IMR-90 (cell line): ENCODE measurements at regions not wholly inside any gene's neighbourhood (a gene's known extent, or its start where the extent isn't known, plus 50 kb on each side); places are given as distances from the start of the nearest gene placed in this dataset.

Experiments used
- ATAC-seq: fragments of 200-7000 bp; cut with Tn5 transposase; 2 replicates; pipeline ENCODE4 v1.9.1; 2020; ENCODE audit warnings: low read depth, mild to moderate bottlenecking, moderate library complexity
- BruUV-seq: library from RNA; stranded (reverse); fragments of 400-500 nt; replicated peaks from 2 replicates; lab custom pipeline; 2021; lab: Mats Ljungman, UMichigan
- CTCF ChIA-PET: fragments of 300-600 bp; formaldehyde crosslinking; extraction: SDS; loops from one replicate; lab custom pipeline; 2021; ENCODE audit warnings: antibody characterized with exemption; lab: Yijun Ruan, JAX
- POLR2A ChIA-PET: fragments of 300-600 bp; sonication (Branson Sonifier 250); formaldehyde crosslinking; loops from one replicate; lab custom pipeline; 2022; ENCODE audit warnings: antibody characterized with exemption; ENCODE audit not compliant: unreplicated experiment; lab: Charles Lee
- DNase-seq: peaks from one replicate; pipeline ENCODE4 v3.0.0; 2013
- H2AFZ ChIP-seq: replicated peaks from 2 replicates; pipeline ENCODE3; 2013; ENCODE audit warnings: low read length, mild to moderate bottlenecking; ENCODE audit not compliant: poor library complexity
- H2AK5ac ChIP-seq: 2 replicates; pipeline ENCODE4 v1.6.1; 2013; ENCODE audit warnings: low read depth, low read length, inconsistent platforms
- H2AK9ac ChIP-seq: replicated peaks from 2 replicates; pipeline ENCODE3; 2013; ENCODE audit warnings: mild to moderate bottlenecking, low read depth, low read length, moderate library complexity; ENCODE audit not compliant: poor library complexity
- H2BK120ac ChIP-seq: 2 replicates; pipeline ENCODE4 v1.6.1; 2013; ENCODE audit warnings: low read depth, low read length, inconsistent platforms
- H2BK15ac ChIP-seq: 3 replicates; pipeline ENCODE4 v1.6.1; 2013; ENCODE audit warnings: low read depth, low read length, inconsistent platforms
- H2BK20ac ChIP-seq: 2 replicates; pipeline ENCODE4 v1.6.1; 2013; ENCODE audit warnings: low read depth, mild to moderate bottlenecking, inconsistent platforms, low read length, moderate library complexity
- H2BK5ac ChIP-seq: 2 replicates; pipeline ENCODE4 v1.6.1; 2013; ENCODE audit warnings: mild to moderate bottlenecking, low read depth, low read length, inconsistent platforms; ENCODE audit not compliant: poor library complexity, severe bottlenecking
- H3K14ac ChIP-seq: replicated peaks from 2 replicates; pipeline ENCODE4 v1.6.1; 2013; ENCODE audit warnings: low read depth, low read length, inconsistent platforms
- H3K18ac ChIP-seq: 2 replicates; pipeline ENCODE4 v1.6.1; 2013; ENCODE audit warnings: low read depth, low read length, control low read depth
- H3K23ac ChIP-seq: 2 replicates; pipeline ENCODE4 v1.6.1; 2013; ENCODE audit warnings: low read depth, low read length, inconsistent platforms
- H3K27ac ChIP-seq: 2 replicates; pipeline ENCODE4 v1.5.1; 2013; ENCODE audit warnings: mild to moderate bottlenecking, control low read depth, low read length; ENCODE audit not compliant: insufficient read depth
- H3K27me3 ChIP-seq: 2 replicates; pipeline ENCODE4 v1.6.1; 2013; ENCODE audit warnings: low read length; ENCODE audit not compliant: control insufficient read depth, insufficient read depth
- H3K36me3 ChIP-seq: 2 replicates; pipeline ENCODE4 v1.6.1; 2013; ENCODE audit warnings: low read length, mixed read lengths; ENCODE audit not compliant: control insufficient read depth, insufficient read depth
- H3K4ac ChIP-seq: 2 replicates; pipeline ENCODE4 v1.6.1; 2013; ENCODE audit warnings: low read depth, low read length, inconsistent platforms
- H3K4me1 ChIP-seq: 2 replicates; pipeline ENCODE4 v1.6.1; 2013; ENCODE audit warnings: low read length, mixed read lengths; ENCODE audit not compliant: control insufficient read depth, insufficient read depth
- H3K4me2 ChIP-seq: 2 replicates; pipeline ENCODE4 v1.6.1; 2013; ENCODE audit warnings: low read depth, mild to moderate bottlenecking, control low read depth, low read length, moderate library complexity
- H3K4me3 ChIP-seq: 2 replicates; pipeline ENCODE4 v1.5.1; 2013; ENCODE audit warnings: low read depth, mild to moderate bottlenecking, control low read depth, low read length, moderate library complexity; ENCODE audit not compliant: insufficient read depth
- H3K56ac ChIP-seq: 2 replicates; pipeline ENCODE4 v1.6.1; 2013; ENCODE audit warnings: low read length, inconsistent platforms; ENCODE audit not compliant: insufficient read depth; ENCODE audit errors: extremely low read depth
- H3K79me1 ChIP-seq, 2 experiments: 2 replicates each; pipeline ENCODE4 v1.6.1; 2013; ENCODE audit warnings: low read length in 2 of 2, inconsistent platforms in 1 of 2, low read depth in 1 of 2
- H3K9ac ChIP-seq: 2 replicates; pipeline ENCODE4 v1.6.1; 2013; ENCODE audit warnings: low read depth, low read length, control low read depth
- H3K9me1 ChIP-seq: 2 replicates; pipeline ENCODE4 v1.6.1; 2013; ENCODE audit warnings: low read length, inconsistent platforms; ENCODE audit not compliant: insufficient read depth
- H3K9me3 ChIP-seq: 2 replicates; pipeline ENCODE4 v1.6.1; 2013; ENCODE audit warnings: low read length; ENCODE audit not compliant: control insufficient read depth, insufficient read depth
- H4K20me1 ChIP-seq: 2 replicates; pipeline ENCODE4 v1.6.1; 2013; ENCODE audit warnings: low read length, inconsistent platforms; ENCODE audit not compliant: insufficient read depth
- H4K5ac ChIP-seq: 2 replicates; pipeline ENCODE4 v1.6.1; 2013; ENCODE audit warnings: mild to moderate bottlenecking, low read depth, low read length, control low read depth
- H4K8ac ChIP-seq, 2 experiments: 2 replicates each; pipeline ENCODE4 v1.6.1; 2013; ENCODE audit warnings: low read depth in 2 of 2, low read length in 2 of 2, control low read depth in 1 of 2, inconsistent platforms in 1 of 2
- H4K91ac ChIP-seq: 2 replicates; pipeline ENCODE4 v1.6.1; 2013; ENCODE audit warnings: low read depth, low read length, inconsistent platforms; ENCODE audit not compliant: insufficient read depth
- CEBPB ChIP-seq: IDR thresholded peaks from 2 replicates; pipeline ENCODE4 v1.6.1; 2012; ENCODE audit warnings: low read depth, low read length, improper control_type of control experiment
- CHD1 ChIP-seq: IDR thresholded peaks from 2 replicates; pipeline ENCODE4 v1.6.1; 2012; ENCODE audit warnings: low read depth, low read length, improper control_type of control experiment
- ELK1 ChIP-seq: fragments of 150-350 bp; IDR thresholded peaks from 2 replicates; pipeline ENCODE4 v1.6.1; 2016; ENCODE audit warnings: low read depth, mild to moderate bottlenecking, low read length, moderate library complexity, borderline replicate concordance
- FOS ChIP-seq: fragments of 150-350 bp; IDR thresholded peaks from 2 replicates; pipeline ENCODE4 v1.6.1; 2016; ENCODE audit warnings: low read depth, low read length
- MAFK ChIP-seq: IDR thresholded peaks from 2 replicates; pipeline ENCODE4 v1.6.1; 2012; ENCODE audit warnings: low read depth, low read length, improper control_type of control experiment
- MAZ ChIP-seq: IDR thresholded peaks from 2 replicates; pipeline ENCODE4 v1.6.1; 2012; ENCODE audit warnings: low read depth, mild to moderate bottlenecking, low read length, improper control_type of control experiment, moderate library complexity, borderline replicate concordance
- MXI1 ChIP-seq: IDR thresholded peaks from 2 replicates; pipeline ENCODE4 v1.6.1; 2012; ENCODE audit warnings: low read depth, mild to moderate bottlenecking, low read length, moderate library complexity, borderline replicate concordance
- NFE2L2 ChIP-seq: fragments of 150-350 bp; IDR thresholded peaks from 2 replicates; pipeline ENCODE4 v1.6.1; 2016; ENCODE audit warnings: low read depth, mild to moderate bottlenecking, low read length
- POLR2A ChIP-seq: IDR thresholded peaks from 2 replicates; pipeline ENCODE4 v1.6.1; 2012; ENCODE audit warnings: mild to moderate bottlenecking, low read depth, low read length
- RCOR1 ChIP-seq: IDR thresholded peaks from 2 replicates; pipeline ENCODE4 v1.6.1; 2012; ENCODE audit warnings: mild to moderate bottlenecking, low read length, improper control_type of control experiment; ENCODE audit not compliant: insufficient replicate concordance
- RFX5 ChIP-seq: IDR thresholded peaks from 2 replicates; pipeline ENCODE4 v1.8.0; 2012; ENCODE audit warnings: low read depth, mild to moderate bottlenecking, low read length, moderate library complexity
- SMC3 ChIP-seq: fragments of 150-350 bp; IDR thresholded peaks from 2 replicates; pipeline ENCODE4 v1.6.1; 2016; ENCODE audit warnings: low read depth, mild to moderate bottlenecking, antibody characterized with exemption, low read length, moderate library complexity
- WGBS, 2 experiments: methylation state at CpG; one replicate each; pipeline versions ENCODE4 v1.1.5 to v1.1.7; 2013; ENCODE audit warnings: missing lambda C conversion rate in 2 of 2; ENCODE audit not compliant: insufficient read length in 1 of 2; ENCODE audit errors: extremely low coverage in 2 of 2; 5-methylcytosine and 5-hydroxymethylcytosine counted together
- dilution Hi-C: fragments of 300-500 bp; cut with HindIII; formaldehyde crosslinking; loops from one replicate; pipeline ENCODE4 v1.14.3; 2018; ENCODE audit warnings: low sequenced_read_pairs; ENCODE audit not compliant: unreplicated experiment
- in situ Hi-C: fragments of 300-500 bp; cut with MboI; formaldehyde crosslinking; loops from 3 replicates; pipeline ENCODE4 v1.14.3; 2019; ENCODE audit warnings: low sequenced_read_pairs, inconsistent platforms, mixed read lengths
- intact Hi-C: fragments of 100-400 bp; cut with micrococcal nuclease; formaldehyde crosslinking; loops from 2 replicates; pipeline ENCODE4 v1.10.0; 2022
- TF ChIP-seq, protein P1 (sequence below): fragments of 150-350 bp; IDR thresholded peaks from 2 replicates; pipeline ENCODE4 v1.6.1; 2017; ENCODE audit warnings: mild to moderate bottlenecking, antibody characterized with exemption, low read length, low read depth
- TF ChIP-seq, protein P2 (sequence below): conservative IDR thresholded peaks from 2 replicates; pipeline ENCODE4 v1.5.1; 2012; ENCODE audit warnings: mild to moderate bottlenecking, low read depth, low read length, improper control_type of control experiment

- Histone ChIP-seq H3K4me1 (peaks cover 12% of the 10 kb centered on the region), H3K18ac (no peak overlapping the region), H3K23ac (no peak overlapping the region), H2AK9ac (no peak overlapping the region), H3K4me2 (peak overlapping the region; percentile 33; the same call in 1 of the 2 replicates), H3K9me3 (no peaks in the 10 kb centered on the region), H2BK15ac (no peak overlapping the region), H2AK5ac (peak overlapping the region; percentile 36; the same call in 1 of the 2 replicates), H4K20me1 (no peaks in the 10 kb centered on the region; the same call in 1 of the 2 replicates), H4K8ac (no peak overlapping the region; a peak in 1 of 4 replicates), H3K14ac (0 out of 2 replicates have a peak overlapping the region, but pooled peaks have one; percentile 69), H3K9me1 (peaks cover 14% of the 10 kb centered on the region), H3K56ac (no peak overlapping the region), H4K91ac (no peak overlapping the region), H3K36me3 (no peaks in the 10 kb centered on the region), H2BK20ac (peak overlapping the region; percentile 83), H3K9ac (no peak overlapping the region), H2AFZ (no peak overlapping the region), H2BK5ac (peak overlapping the region; percentile 69), H3K4me3 (no peak overlapping the region), H4K5ac (no peak overlapping the region), H3K79me1 (no peaks in the 10 kb centered on the region), H2BK120ac (peak overlapping the region; percentile 45), H3K27ac (no peak overlapping the region), H3K27me3 (no peaks in the 10 kb centered on the region), H3K4ac (peak overlapping the region; percentile 67)
- dilution Hi-C loops: no loop called here
- ChIA-PET POLR2A (no interaction called here), CTCF (interaction anchor here (0.9 to 1.3 kb wide), 3 partner anchors 8 to 20 kb away, joined by 3 to 5 read pairs (median 4); no protein-coding TSS in a partner anchor)
- ATAC-seq (peak; percentile 71), DNase-seq (peak; percentile 91)
- intact Hi-C loops: no loop called here
- in situ Hi-C loops: no loop called here
- no TSS peak for BruUV-seq
- no CpG with 5 or more reads among the region's 4 CpGs for WGBS, 2 experiments
- TF ChIP-seq CHD1 (no peak), MXI1 (no peak), MAZ (no peak), NFE2L2 (peak; percentile 96), RCOR1 (no peak), CEBPB (peak; percentile 81), FOS (peak; percentile 98), SMC3 (no peak), POLR2A (no peak), MAFK (peak; percentile 63), RFX5 (no peak), ELK1 (no peak)
- TF ChIP-seq, protein P1, sequence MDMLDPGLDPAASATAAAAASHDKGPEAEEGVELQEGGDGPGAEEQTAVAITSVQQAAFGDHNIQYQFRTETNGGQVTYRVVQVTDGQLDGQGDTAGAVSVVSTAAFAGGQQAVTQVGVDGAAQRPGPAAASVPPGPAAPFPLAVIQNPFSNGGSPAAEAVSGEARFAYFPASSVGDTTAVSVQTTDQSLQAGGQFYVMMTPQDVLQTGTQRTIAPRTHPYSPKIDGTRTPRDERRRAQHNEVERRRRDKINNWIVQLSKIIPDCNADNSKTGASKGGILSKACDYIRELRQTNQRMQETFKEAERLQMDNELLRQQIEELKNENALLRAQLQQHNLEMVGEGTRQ: no peak
- TF ChIP-seq, protein P2, sequence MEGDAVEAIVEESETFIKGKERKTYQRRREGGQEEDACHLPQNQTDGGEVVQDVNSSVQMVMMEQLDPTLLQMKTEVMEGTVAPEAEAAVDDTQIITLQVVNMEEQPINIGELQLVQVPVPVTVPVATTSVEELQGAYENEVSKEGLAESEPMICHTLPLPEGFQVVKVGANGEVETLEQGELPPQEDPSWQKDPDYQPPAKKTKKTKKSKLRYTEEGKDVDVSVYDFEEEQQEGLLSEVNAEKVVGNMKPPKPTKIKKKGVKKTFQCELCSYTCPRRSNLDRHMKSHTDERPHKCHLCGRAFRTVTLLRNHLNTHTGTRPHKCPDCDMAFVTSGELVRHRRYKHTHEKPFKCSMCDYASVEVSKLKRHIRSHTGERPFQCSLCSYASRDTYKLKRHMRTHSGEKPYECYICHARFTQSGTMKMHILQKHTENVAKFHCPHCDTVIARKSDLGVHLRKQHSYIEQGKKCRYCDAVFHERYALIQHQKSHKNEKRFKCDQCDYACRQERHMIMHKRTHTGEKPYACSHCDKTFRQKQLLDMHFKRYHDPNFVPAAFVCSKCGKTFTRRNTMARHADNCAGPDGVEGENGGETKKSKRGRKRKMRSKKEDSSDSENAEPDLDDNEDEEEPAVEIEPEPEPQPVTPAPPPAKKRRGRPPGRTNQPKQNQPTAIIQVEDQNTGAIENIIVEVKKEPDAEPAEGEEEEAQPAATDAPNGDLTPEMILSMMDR: no peak
Observed at GRCh38 chr4:124177647-124178425, 534.7 kb downstream of the ANKRD50 start.
